SU-DHL-6 (cell line): ENCODE measurements at regions not wholly inside any gene's neighbourhood (a gene's known extent, or its start where the extent isn't known, plus 50 kb on each side); places are given as distances from the start of the nearest gene placed in this dataset.

Experiments
- H2AFZ ChIP-seq: fragments of 200-600 bp; sonication (generic); 2 replicates; pipeline ENCODE4 v1.6.1; 2014; ENCODE audit warnings: low read depth, mild to moderate bottlenecking, moderate library complexity, mixed read lengths, antibody characterized with exemption, low read length; ENCODE audit not compliant: severe bottlenecking
- H3F3A ChIP-seq: fragments of 200-600 bp; shearing (Covaris generic); 2 replicates; pipeline ENCODE4 v1.6.0; 2016; ENCODE audit warnings: antibody characterized with exemption, mild to moderate bottlenecking; ENCODE audit not compliant: insufficient read depth
- H3K27ac ChIP-seq: fragments of 200-600 bp; sonication (generic); 2 replicates; pipeline ENCODE4 v1.5.1; 2016; ENCODE audit warnings: low read depth, mild to moderate bottlenecking, low read length, moderate library complexity, mixed read lengths
- H3K27me3 ChIP-seq: fragments of 200-600 bp; sonication (generic), shearing (Covaris generic); 2 replicates; pipeline ENCODE4 v1.6.0; 2014; ENCODE audit warnings: mild to moderate bottlenecking, low read length
- H3K36me3 ChIP-seq: fragments of 200-600 bp; sonication (generic); 2 replicates; pipeline ENCODE4 v1.6.1; 2014; ENCODE audit warnings: mild to moderate bottlenecking, low read length, mixed read lengths
- H3K4me2 ChIP-seq: fragments of 300-600, 200-600 bp; shearing (Covaris generic), sonication (generic); 2 replicates; pipeline ENCODE4 v1.6.0; 2014; ENCODE audit warnings: low read length, low read depth, mild to moderate bottlenecking; ENCODE audit not compliant: poor library complexity, severe bottlenecking
- H3K4me3 ChIP-seq: fragments of 200-600 bp; sonication (generic); 2 replicates; pipeline ENCODE4 v1.5.1; 2014; ENCODE audit warnings: antibody characterized with exemption, low read length, mild to moderate bottlenecking, mixed read lengths; ENCODE audit not compliant: insufficient read depth, poor library complexity, severe bottlenecking
- H3K79me2 ChIP-seq: fragments of 200-600 bp; sonication (generic); 2 replicates; pipeline ENCODE4 v1.6.1; 2014; ENCODE audit warnings: mild to moderate bottlenecking, low read length, moderate library complexity; ENCODE audit not compliant: insufficient read depth
- H3K9ac ChIP-seq: fragments of 200-600 bp; sonication (generic); 2 replicates; pipeline ENCODE4 v1.7.0; 2014; ENCODE audit warnings: mild to moderate bottlenecking, low read length
- H3K9me2 ChIP-seq: fragments of 200-600 bp; sonication (generic); replicated peaks from 2 replicates; pipeline ENCODE4 v1.6.1; 2014; ENCODE audit warnings: low read length; ENCODE audit not compliant: insufficient read depth
- H3K9me3 ChIP-seq: fragments of 200-600 bp; sonication (generic); 2 replicates; pipeline ENCODE4 v1.6.1; 2014; ENCODE audit warnings: low read length, mixed read lengths; ENCODE audit not compliant: insufficient read depth
- H4K20me1 ChIP-seq: fragments of 200-600 bp; sonication (generic); 2 replicates; pipeline ENCODE4 v1.6.1; 2014; ENCODE audit warnings: low read depth, mild to moderate bottlenecking, antibody characterized with exemption, low read length, moderate library complexity, mixed read lengths
- EZH2phosphoT487 ChIP-seq: fragments of 200-600 bp; sonication (generic), shearing (Covaris generic); conservative IDR thresholded peaks from 2 replicates; pipeline ENCODE4 v1.6.1; 2018; ENCODE audit warnings: mild to moderate bottlenecking, antibody characterized with exemption, low read length, moderate library complexity, mixed read lengths
- TF ChIP-seq, protein P1 (sequence below): fragments of 200-600 bp; sonication (generic); IDR thresholded peaks from one replicate; pipeline ENCODE4 v1.5.1; 2017; ENCODE audit warnings: antibody characterized with exemption, mild to moderate bottlenecking, low read length, moderate library complexity; ENCODE audit not compliant: insufficient read depth, poor library complexity, severe bottlenecking

DNA sequence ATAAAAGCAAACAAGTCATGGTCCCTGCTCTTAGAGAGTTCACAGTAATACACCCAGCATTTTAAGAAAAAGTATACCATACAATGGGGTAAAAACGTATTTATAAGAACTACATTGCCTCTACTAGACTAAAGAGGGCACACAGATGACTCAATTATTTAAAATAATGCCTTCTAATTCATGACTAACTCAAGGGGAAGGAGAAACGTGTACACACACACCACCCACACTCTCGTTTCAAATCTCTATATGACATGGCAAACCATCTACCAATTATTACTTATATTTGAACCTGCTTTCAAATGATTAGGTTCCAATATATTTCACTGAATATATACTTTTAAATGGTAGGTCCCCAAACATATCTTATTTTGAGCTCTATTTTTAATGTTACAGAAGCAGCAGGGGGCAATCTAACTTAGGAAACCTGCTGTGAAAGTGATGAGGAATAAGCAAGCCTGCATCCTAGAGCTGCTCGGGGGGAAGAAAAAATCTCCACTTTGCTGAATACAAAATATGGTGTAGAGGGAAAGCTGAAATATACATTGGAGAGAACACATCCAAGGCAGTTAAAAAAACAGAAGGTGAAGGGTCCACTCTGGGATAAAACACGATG, 232.4 kb upstream of the PSMD7 start:
- H3K4me2 ChIP-seq: no peak overlapping the region
- H3K36me3 ChIP-seq: no peaks in the 10 kb centered on the region
- no peak for TF ChIP-seq EZH2phosphoT487
- TF ChIP-seq, protein P1, sequence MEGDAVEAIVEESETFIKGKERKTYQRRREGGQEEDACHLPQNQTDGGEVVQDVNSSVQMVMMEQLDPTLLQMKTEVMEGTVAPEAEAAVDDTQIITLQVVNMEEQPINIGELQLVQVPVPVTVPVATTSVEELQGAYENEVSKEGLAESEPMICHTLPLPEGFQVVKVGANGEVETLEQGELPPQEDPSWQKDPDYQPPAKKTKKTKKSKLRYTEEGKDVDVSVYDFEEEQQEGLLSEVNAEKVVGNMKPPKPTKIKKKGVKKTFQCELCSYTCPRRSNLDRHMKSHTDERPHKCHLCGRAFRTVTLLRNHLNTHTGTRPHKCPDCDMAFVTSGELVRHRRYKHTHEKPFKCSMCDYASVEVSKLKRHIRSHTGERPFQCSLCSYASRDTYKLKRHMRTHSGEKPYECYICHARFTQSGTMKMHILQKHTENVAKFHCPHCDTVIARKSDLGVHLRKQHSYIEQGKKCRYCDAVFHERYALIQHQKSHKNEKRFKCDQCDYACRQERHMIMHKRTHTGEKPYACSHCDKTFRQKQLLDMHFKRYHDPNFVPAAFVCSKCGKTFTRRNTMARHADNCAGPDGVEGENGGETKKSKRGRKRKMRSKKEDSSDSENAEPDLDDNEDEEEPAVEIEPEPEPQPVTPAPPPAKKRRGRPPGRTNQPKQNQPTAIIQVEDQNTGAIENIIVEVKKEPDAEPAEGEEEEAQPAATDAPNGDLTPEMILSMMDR: no peak
- no peaks in the 10 kb centered on the region for H3K9me2 ChIP-seq
- no peak overlapping the region for H2AFZ ChIP-seq
- H3K27ac ChIP-seq: no peak overlapping the region
- H4K20me1 ChIP-seq: no peaks in the 10 kb centered on the region
- H3K79me2 ChIP-seq: no peaks in the 10 kb centered on the region
- H3K27me3 ChIP-seq: no peaks in the 10 kb centered on the region
- H3K9ac ChIP-seq: no peak overlapping the region
- no peaks in the 10 kb centered on the region for H3F3A ChIP-seq
- no peaks in the 10 kb centered on the region for H3K9me3 ChIP-seq
- H3K4me3 ChIP-seq: no peak overlapping the region

DNA sequence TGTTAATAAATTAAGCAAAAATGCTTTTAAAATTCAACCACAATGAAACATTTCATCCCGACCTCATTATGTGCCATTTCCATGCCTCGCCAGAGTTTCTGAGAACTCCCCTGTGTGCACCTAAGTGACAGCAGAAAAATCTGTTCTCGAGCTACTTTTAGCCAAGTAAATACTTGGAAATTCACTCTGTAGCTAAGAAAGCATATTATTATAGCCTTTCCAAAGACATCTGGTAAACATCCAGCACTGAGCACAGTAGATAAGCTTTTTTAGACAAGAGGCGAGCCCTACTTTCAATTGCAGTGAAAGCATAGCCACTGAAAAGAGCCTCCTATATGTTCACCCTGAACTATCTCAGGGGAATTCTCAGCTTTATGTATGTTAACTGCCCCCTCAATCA, 242.8 kb upstream of the PSMD7 start:
- Histone ChIP-seq H3F3A (no peaks in the 10 kb centered on the region), H3K9ac (no peak overlapping the region), H3K36me3 (no peaks in the 10 kb centered on the region), H3K4me3 (no peak overlapping the region), H3K9me2 (no peaks in the 10 kb centered on the region), H2AFZ (no peak overlapping the region), H3K79me2 (no peaks in the 10 kb centered on the region), H3K27me3 (no peaks in the 10 kb centered on the region), H3K4me2 (no peak overlapping the region), H3K27ac (no peak overlapping the region), H4K20me1 (no peaks in the 10 kb centered on the region), H3K9me3 (0 out of 2 replicates have a peak, but pooled peaks cover 7% of the 10 kb centered on the region)
- TF ChIP-seq, protein P1: no peak
- no peak for TF ChIP-seq EZH2phosphoT487

GRCh38 chr16:74053312-74053711, 243.3 kb upstream of the PSMD7 start:
- H3K9me3 ChIP-seq: 0 out of 2 replicates have a peak, but pooled peaks cover 2% of the 10 kb centered on the region
- no peaks in the 10 kb centered on the region for H3K36me3 ChIP-seq
- no peaks in the 10 kb centered on the region for H3F3A ChIP-seq
- H2AFZ ChIP-seq: no peak overlapping the region
- no peaks in the 10 kb centered on the region for H3K9me2 ChIP-seq
- H3K27me3 ChIP-seq: no peaks in the 10 kb centered on the region
- no peak overlapping the region for H3K4me3 ChIP-seq
- H3K4me2 ChIP-seq: no peak overlapping the region
- TF ChIP-seq EZH2phosphoT487: no peak
- TF ChIP-seq, protein P1: no peak
- no peaks in the 10 kb centered on the region for H3K79me2 ChIP-seq
- no peaks in the 10 kb centered on the region for H4K20me1 ChIP-seq
- H3K27ac ChIP-seq: no peak overlapping the region
- H3K9ac ChIP-seq: no peak overlapping the region
